HG03139 (cell line): ENCODE measurements at regions not wholly inside any gene's neighbourhood (a gene's known extent, or its start where the extent isn't known, plus 50 kb on each side); places are given as distances from the start of the nearest gene placed in this dataset.
"Not testable (repeated sequence)": the region's sequence is repeated elsewhere in the genome, so short reads cannot be mapped to it uniquely, and the experiment has no call there.

Experiments used
- ATAC-seq: cut with Tn5 transposase; IDR thresholded peaks from one replicate; pipeline ENCODE4 v1.9.1; 2021; ENCODE audit not compliant: unreplicated experiment

- no peak for ATAC-seq
These were observed 147.3 kb upstream of the CDIN1 start for GRCh38 chr15:36432161-36432560.

GRCh38 chr15:36434177-36434576, 145.2 kb upstream of the CDIN1 start:
- no peak for ATAC-seq

- ATAC-seq: no peak
These were observed 140.9 kb upstream of the CDIN1 start for GRCh38 chr15:36438499-36438898.

- no peak for ATAC-seq
These were observed 132.1 kb upstream of the CDIN1 start for GRCh38 chr15:36447373-36447772.

- ATAC-seq: no peak
These were observed 131.0 kb upstream of the CDIN1 start for GRCh38 chr15:36448418-36448817.

GRCh38 chr15:36449084-36449661, 130.3 kb upstream of the CDIN1 start:
- no peak for ATAC-seq

- no peak for ATAC-seq
These were observed 129.7 kb upstream of the CDIN1 start for GRCh38 chr15:36449662-36450145.

- not testable (repeated sequence) for ATAC-seq
These were observed 125.2 kb upstream of the CDIN1 start for GRCh38 chr15:36454244-36454643.

GRCh38 chr15:36458411-36458810, 121.0 kb upstream of the CDIN1 start:
- no peak for ATAC-seq

GRCh38 chr15:36465304-36465703, 114.1 kb upstream of the CDIN1 start:
- ATAC-seq: no peak

- no peak for ATAC-seq
These were observed 110.7 kb upstream of the CDIN1 start for GRCh38 chr15:36468746-36469145.

GRCh38 chr15:36469311-36469966, 110.0 kb upstream of the CDIN1 start:
- no peak for ATAC-seq

GRCh38 chr15:36472672-36473071, 106.8 kb upstream of the CDIN1 start:
- ATAC-seq: no peak

GRCh38 chr15:36478561-36478960, 100.9 kb upstream of the CDIN1 start:
- no peak for ATAC-seq

GRCh38 chr15:36479200-36479896, 100.1 kb upstream of the CDIN1 start:
- no peak for ATAC-seq

- no peak for ATAC-seq
These were observed 98.3 kb upstream of the CDIN1 start for GRCh38 chr15:36481156-36481555.

- no peak for ATAC-seq
These were observed 96.0 kb upstream of the CDIN1 start for GRCh38 chr15:36483409-36483808.

- ATAC-seq: no peak
These were observed 95.2 kb upstream of the CDIN1 start for GRCh38 chr15:36484038-36484778.

GRCh38 chr15:36491912-36492311, 87.5 kb upstream of the CDIN1 start:
- no peak for ATAC-seq

- no peak for ATAC-seq
These were observed 83.9 kb upstream of the CDIN1 start for GRCh38 chr15:36495456-36495991.

GRCh38 chr15:36497901-36498300, 81.5 kb upstream of the CDIN1 start:
- ATAC-seq: no peak
